ENCODE measurements at regions not wholly inside any gene's neighbourhood (a gene's known extent, or its start where the extent isn't known, plus 50 kb on each side); places are given as distances from the start of the nearest gene placed in this dataset.

DNA sequence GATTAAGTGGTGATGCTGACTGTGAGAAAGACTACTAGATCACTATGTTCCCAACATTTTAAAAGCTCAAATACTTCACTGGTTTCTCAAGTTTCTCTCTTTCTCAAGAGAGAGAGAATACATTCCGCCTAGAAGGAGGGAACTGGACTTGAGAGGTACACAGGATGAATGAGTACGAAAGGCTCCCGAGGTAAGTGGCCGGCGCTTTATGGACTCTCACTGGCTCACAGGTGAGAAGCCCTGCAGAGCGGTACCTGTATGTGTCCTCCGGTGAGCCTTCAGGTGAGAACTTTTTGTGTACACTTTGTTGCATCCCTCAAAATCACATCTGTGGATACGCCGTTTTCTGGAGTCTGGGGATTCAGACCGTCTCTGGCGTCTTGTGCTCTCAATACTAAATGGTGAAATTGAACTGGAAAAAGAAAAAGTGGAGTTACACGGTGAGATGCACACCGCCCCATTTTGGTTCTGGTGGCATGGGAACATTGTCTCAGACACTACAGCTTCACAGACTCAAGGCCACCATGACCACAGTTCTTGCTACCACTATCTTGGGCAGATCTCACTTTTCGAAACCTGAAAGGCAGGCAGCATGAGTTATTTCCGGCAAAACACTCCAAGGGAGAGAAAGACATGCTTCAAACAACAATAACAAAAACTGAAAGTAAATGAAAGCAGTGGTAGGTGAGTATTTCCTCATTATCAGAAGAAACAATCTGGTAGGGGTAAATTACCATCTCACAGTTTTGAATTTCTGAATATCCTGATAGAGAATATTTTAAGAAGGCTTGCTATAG is 418.9 kb downstream of the KLF12 start:
- peak in 1 of 2 donors; percentile 31 for DNase-seq (ENCODE audit: low read depth in 2 of 2)

GRCh38 chr13:73714522-73714921 is 419.7 kb downstream of the KLF12 start:
- no peak for DNase-seq (ENCODE audit: low read depth in 2 of 2)

DNA sequence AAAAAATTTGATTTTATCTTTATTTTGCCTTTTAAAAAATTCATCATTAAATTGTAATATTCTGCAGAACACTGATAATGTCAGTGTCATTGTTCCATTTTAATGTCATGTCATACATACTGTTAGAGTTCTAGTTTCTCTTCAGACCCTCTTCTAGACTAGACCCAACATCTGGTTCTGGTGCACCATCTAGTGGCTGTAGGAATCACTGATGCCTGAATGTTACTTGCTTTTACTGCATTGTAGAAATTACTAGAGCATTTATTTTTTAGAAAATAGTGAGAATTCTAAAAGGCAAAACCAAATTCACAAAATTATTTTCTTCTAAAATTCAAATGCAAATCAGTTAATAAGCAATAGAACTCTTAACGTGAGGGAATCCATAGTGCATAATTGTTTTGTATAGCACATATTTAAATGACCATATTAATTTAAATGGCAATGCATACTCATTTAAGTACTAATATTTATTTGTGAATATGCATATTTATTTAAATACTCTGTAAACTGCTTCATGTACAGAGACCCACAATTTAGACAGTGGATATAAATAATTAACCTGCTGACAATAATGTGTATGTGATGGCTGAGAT is 425.7 kb downstream of the KLF12 start:
- no peak for DNase-seq (ENCODE audit: low read depth in 2 of 2)

- no peak for DNase-seq (ENCODE audit: low read depth in 2 of 2)
These were observed 429.6 kb downstream of the KLF12 start for GRCh38 chr13:73704587-73704986.

DNA sequence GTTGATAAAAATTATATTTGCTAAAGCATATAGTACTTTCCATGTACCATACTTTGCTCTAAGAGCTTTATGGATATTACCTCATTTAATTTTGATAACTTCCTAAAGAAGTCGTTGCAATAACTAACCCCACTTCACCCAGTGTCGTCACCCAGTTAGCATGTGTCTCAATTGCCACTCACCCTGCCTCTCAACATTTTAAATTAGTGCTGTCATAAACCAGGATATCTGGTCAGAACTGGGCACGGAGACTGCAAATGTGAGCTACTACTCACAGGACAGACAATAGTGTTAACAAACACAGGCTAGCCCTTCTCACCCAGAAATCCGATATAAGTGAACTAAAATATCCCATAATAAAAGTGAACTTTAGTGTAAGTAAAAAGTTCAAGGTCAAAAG is 430.6 kb downstream of the KLF12 start:
- DNase-seq (ENCODE audit: low read depth in 2 of 2) = no peak

- DNase-seq (ENCODE audit: low read depth in 2 of 2) = no peak
These were observed 431.7 kb downstream of the KLF12 start for GRCh38 chr13:73702419-73703071.

GRCh38 chr13:73701160-73701559 is 433.0 kb downstream of the KLF12 start:
- no peak for DNase-seq (ENCODE audit: low read depth in 2 of 2)

DNA sequence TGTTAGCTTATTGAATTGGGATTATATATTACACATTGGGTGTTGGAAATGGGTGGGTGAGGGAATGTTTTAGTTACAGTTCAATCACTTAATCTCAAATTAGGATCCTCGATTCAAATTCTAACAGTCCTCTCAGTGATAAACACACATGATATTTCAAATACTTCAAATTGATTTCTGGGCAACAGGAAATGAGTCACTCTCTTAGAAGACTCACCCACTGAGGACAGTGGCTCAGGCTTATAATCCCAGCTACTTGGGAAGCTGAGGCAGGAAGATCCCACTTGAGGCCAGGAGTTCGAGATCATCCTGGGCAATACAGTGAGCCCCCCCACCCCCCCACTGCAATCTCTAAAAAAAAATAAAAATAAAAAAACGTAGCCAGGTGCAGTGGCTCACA is 435.3 kb downstream of the KLF12 start:
- DNase-seq (ENCODE audit: low read depth in 2 of 2) = no peak

DNA sequence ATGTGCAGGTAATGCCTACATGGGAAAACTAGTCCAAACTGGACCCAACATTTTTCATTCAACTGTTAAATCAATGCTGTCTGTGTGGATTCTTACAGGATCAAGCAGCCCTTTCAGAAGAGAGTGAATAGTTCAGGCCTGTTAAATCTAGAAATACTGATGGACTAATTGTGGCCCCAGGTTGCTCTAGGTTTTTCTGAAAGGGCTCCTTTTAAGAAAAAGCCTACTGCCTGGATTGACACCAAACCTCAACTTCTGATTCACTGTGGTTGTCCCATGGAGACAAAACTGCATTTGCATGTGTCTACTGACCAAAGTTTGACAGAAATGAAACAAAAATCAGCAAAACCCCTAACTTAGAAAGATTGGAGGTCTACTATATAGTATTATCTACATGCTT is 437.0 kb downstream of the KLF12 start:
- no peak for DNase-seq (ENCODE audit: low read depth in 2 of 2)

- no peak for DNase-seq (ENCODE audit: low read depth in 2 of 2)
These were observed 437.5 kb downstream of the KLF12 start for GRCh38 chr13:73696713-73697112.

- no peak for DNase-seq (ENCODE audit: low read depth in 2 of 2)
These were observed 437.9 kb downstream of the KLF12 start for GRCh38 chr13:73696271-73696670.

DNA sequence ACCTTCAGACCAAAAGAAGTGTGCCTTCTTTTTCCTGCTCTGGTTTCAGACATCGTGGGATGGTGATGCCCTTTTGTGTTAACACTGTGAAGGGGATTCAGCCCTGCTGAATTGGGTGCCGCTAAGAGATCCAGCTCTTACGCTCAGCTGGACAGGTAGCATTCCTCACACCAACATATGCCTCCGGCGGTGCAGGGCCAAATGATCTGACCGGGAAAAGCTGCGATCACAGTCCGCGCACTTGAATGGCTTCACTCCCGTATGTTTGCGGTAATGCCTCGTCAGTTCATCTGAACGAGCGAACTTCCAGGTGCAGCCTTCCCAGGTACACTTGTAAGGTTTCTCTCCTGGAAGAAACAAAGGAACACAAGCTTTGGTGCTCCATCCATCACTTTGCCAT is 438.9 kb downstream of the KLF12 start:
- DNase-seq (ENCODE audit: low read depth in 2 of 2) = no peak

GRCh38 chr13:73693215-73693614 is 441.0 kb downstream of the KLF12 start:
- no peak for DNase-seq (ENCODE audit: low read depth in 2 of 2)

DNA sequence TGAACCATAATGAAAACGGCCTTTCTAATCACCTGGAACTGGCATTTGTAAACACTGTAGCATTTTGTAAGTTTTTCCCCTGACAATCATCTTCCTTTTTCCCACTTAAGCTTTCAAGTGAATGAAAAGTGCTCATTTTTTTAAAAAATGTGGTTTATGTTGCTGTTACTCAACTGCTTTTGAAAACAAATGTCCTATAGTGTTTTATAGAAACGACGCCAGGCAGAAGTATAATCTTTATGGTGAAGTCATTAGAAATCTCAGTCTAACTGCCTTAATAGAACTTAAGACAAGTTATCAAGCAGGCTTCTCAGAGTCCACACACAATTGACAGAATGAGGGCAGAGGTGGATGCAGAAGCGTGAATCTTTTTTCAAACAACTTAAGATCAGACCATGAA is 442.3 kb downstream of the KLF12 start:
- DNase-seq (ENCODE audit: low read depth in 2 of 2) = no peak

GRCh38 chr13:73687929-73688328 is 446.3 kb downstream of the KLF12 start:
- DNase-seq (ENCODE audit: low read depth in 2 of 2) = no peak

GRCh38 chr13:73687087-73687486 is 447.1 kb downstream of the KLF12 start:
- DNase-seq (ENCODE audit: low read depth in 2 of 2) = no peak

DNA sequence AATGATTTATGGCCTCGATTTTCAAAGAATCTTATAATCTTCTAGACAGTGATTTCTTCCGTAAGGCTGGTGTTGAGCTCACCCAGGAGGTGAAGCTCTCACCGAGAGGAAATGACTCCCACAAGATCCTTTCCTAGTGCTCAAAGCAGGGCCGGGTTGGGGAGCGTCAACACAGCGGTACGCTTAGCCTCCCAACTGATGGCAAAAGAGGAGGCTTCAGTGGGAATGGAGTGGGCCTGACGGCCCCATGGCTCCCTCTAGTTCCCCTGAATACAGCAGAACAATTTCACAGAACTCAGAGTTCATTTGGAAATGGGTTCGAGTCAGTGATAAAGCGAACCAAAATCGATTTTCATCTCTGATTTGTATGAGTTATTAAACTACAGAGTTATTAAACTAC is 449.5 kb downstream of the KLF12 start:
- no peak for DNase-seq (ENCODE audit: low read depth in 2 of 2)

- no peak for DNase-seq (ENCODE audit: low read depth in 2 of 2)
These were observed 449.9 kb downstream of the KLF12 start for GRCh38 chr13:73684286-73684685.

GRCh38 chr13:73683746-73684145 is 450.5 kb downstream of the KLF12 start:
- DNase-seq (ENCODE audit: low read depth in 2 of 2) = no peak

GRCh38 chr13:73681779-73682178 is 452.4 kb downstream of the KLF12 start:
- DNase-seq (ENCODE audit: low read depth in 2 of 2) = no peak

GRCh38 chr13:73681015-73681414 is 453.2 kb downstream of the KLF12 start:
- DNase-seq (ENCODE audit: low read depth in 2 of 2) = no peak

- DNase-seq (ENCODE audit: low read depth in 2 of 2) = no peak
These were observed 457.1 kb downstream of the KLF12 start for GRCh38 chr13:73677048-73677601.

DNA sequence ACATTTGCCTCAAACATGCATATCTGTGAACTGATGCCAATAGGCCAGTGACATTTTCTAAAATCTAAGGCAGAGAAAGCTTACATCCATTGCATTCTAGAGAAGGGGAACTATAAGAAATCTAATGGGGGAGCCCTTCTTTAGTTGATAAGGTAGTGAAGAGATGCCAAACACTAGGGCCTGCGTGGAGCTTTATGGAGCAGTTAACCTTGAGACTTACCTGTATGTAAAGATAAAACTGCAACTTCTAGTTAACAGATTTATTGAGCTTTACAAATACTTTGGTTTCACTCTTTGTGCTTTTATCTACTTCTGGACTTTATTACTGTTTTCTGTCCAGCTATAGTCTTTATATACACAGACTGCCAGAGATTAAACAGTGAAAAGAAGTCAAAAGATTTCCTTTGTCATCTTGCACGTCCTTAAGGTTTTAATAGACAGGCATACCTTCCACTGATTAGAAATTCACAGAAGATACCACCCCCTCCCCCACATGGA is 457.6 kb downstream of the KLF12 start:
- DNase-seq (ENCODE audit: low read depth in 2 of 2) = no peak

Data from stimulated activated CD8-positive, alpha-beta memory T cell treated with anti-CD3 and anti-CD28 coated beads, Interleukin-7, amount 100 ng/mL, for 1 hour (primary cell).